ENCODE measurements at regions not wholly inside any gene's neighbourhood (a gene's known extent, or its start where the extent isn't known, plus 50 kb on each side); places are given as distances from the start of the nearest gene placed in this dataset.
"Not testable (repeated sequence)": the region's sequence is repeated elsewhere in the genome, so short reads cannot be mapped to it uniquely, and the experiment has no call there.

DNA sequence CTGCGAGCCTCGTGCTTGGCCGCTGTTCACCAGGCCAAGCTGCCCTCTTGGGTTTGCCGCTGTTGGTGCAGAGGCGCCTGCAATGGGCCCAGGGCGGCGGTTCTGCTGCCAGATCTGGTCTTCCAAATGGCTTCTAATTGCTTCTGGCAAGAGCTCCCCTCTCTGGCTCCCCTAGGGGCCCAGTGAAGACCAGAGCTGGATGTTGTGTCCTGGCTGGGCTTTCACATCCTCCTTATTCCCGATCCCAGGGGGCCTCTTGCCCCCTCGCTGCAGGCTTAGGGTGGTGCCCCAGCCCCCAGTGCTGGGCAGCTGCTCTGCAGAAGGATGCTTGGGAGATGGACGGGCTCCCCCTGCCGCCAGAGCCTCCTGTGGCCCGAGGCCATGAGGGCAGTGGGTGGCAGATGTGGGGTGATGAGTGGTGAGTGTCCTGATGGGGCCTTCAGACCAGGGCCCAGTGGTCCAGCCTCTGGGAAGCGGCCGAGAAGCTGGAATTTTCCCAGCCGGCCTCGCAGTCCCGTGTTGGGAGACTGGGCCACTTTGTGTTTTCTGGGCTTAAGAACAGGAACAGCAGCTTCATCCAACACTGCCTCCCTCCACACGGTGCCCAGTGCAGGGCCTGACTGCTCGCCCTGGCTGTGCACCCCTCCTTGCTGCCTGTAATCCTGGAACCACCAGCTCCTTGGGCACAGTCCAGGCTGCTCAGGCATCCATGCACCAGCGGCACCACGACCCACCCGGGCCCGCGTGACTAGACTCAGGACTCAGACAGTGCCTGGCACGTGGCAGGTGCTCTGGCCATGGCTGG, 194.8 kb downstream of the LAT start:
- not testable (repeated sequence) for TF ChIP-seq POLR2A (IDR thresholded peaks at IDR 0.05)
- TF ChIP-seq, protein P1, sequence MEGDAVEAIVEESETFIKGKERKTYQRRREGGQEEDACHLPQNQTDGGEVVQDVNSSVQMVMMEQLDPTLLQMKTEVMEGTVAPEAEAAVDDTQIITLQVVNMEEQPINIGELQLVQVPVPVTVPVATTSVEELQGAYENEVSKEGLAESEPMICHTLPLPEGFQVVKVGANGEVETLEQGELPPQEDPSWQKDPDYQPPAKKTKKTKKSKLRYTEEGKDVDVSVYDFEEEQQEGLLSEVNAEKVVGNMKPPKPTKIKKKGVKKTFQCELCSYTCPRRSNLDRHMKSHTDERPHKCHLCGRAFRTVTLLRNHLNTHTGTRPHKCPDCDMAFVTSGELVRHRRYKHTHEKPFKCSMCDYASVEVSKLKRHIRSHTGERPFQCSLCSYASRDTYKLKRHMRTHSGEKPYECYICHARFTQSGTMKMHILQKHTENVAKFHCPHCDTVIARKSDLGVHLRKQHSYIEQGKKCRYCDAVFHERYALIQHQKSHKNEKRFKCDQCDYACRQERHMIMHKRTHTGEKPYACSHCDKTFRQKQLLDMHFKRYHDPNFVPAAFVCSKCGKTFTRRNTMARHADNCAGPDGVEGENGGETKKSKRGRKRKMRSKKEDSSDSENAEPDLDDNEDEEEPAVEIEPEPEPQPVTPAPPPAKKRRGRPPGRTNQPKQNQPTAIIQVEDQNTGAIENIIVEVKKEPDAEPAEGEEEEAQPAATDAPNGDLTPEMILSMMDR (IDR thresholded peaks at IDR 0.05 in 4 of 5, conservative IDR thresholded peaks at IDR 0.05 in 1 of 5), result not testable (repeated sequence)

Measured in gastrocnemius medialis (tissue), 4 donors.